ENCODE measurements at regions not wholly inside any gene's neighbourhood (a gene's known extent, or its start where the extent isn't known, plus 50 kb on each side); places are given as distances from the start of the nearest gene placed in this dataset.
A peak's percentile ranks its signal among the peaks of the same experiment; 100 is the strongest.

GRCh38 chr4:33052241-33052640, 2332.1 kb downstream of the PCDH7 start:
- DNase-seq (ENCODE audit: low read depth) = no peak
- no peak overlapping the region for H3K4me3 ChIP-seq (ENCODE audit: low read depth, low read length)
- TF ChIP-seq CTCF (conservative IDR thresholded peaks at IDR 0.05; ENCODE audit: low read depth, low read length) = no peak

GRCh38 chr4:33054161-33054560, 2334.0 kb downstream of the PCDH7 start:
- no peak overlapping the region for H3K4me3 ChIP-seq (ENCODE audit: low read depth, low read length)
- no peak for DNase-seq (ENCODE audit: low read depth)
- TF ChIP-seq CTCF (conservative IDR thresholded peaks at IDR 0.05; ENCODE audit: low read depth, low read length) = no peak

GRCh38 chr4:33054656-33055196, 2334.6 kb downstream of the PCDH7 start:
- H3K4me3 ChIP-seq (ENCODE audit: low read depth, low read length) = no peak overlapping the region
- no peak for DNase-seq (ENCODE audit: low read depth)
- TF ChIP-seq CTCF (conservative IDR thresholded peaks at IDR 0.05; ENCODE audit: low read depth, low read length) = no peak

- no peak for TF ChIP-seq CTCF (conservative IDR thresholded peaks at IDR 0.05; ENCODE audit: low read depth, low read length)
- no peak overlapping the region for H3K4me3 ChIP-seq (ENCODE audit: low read depth, low read length)
- no peak for DNase-seq (ENCODE audit: low read depth)
These were observed 2337.6 kb downstream of the PCDH7 start for GRCh38 chr4:33057736-33058135.

- TF ChIP-seq CTCF (conservative IDR thresholded peaks at IDR 0.05; ENCODE audit: low read depth, low read length) = no peak
- DNase-seq (ENCODE audit: low read depth) = no peak
- H3K4me3 ChIP-seq (ENCODE audit: low read depth, low read length) = no peak overlapping the region
These were observed 2338.8 kb downstream of the PCDH7 start for GRCh38 chr4:33058998-33059397.

GRCh38 chr4:33060674-33061542, 2340.7 kb downstream of the PCDH7 start:
- DNase-seq (ENCODE audit: low read depth) = no peak
- no peak overlapping the region for H3K4me3 ChIP-seq (ENCODE audit: low read depth, low read length)
- peak; percentile 95 for TF ChIP-seq CTCF (conservative IDR thresholded peaks at IDR 0.05; ENCODE audit: low read depth, low read length)

- TF ChIP-seq CTCF (conservative IDR thresholded peaks at IDR 0.05; ENCODE audit: low read depth, low read length) = no peak
- no peak for DNase-seq (ENCODE audit: low read depth)
- no peak overlapping the region for H3K4me3 ChIP-seq (ENCODE audit: low read depth, low read length)
These were observed 2341.6 kb downstream of the PCDH7 start for GRCh38 chr4:33061727-33062126.
